ENCODE measurements at regions not wholly inside any gene's neighbourhood (a gene's known extent, or its start where the extent isn't known, plus 50 kb on each side); places are given as distances from the start of the nearest gene placed in this dataset.

DNA sequence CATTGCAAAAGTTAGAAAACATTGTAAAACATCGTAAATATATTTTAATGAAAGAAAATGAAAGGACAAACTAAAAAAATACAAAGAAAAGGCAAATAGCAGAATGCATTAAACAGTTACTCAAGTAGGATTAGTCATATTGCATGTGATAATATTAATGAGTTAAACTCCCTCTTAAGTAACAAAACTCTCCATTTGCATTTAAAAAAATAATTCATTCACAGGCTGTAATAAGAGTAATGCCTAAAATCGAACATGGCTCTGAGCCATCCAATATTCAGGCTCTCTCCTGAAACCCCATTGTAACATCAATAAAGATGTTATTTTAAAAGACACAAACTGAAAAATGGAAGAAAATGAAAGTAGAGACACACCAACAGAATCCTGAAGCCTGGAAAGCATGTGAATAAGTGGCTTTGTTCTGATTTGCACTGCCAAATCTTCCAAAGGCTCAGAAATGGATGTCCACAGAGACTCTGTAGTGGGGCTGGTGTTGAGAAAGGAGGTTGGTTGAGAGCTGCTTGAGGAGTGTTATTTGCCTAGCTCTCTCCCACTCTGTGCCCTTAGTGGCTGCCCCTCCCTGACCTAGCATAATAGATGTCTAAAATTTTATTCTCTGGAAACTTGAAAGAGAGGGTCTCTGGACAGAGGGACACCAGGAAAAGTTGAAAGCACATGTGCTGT is 268.3 kb upstream of the MEOX2 start:
- TF ChIP-seq, protein P1, sequence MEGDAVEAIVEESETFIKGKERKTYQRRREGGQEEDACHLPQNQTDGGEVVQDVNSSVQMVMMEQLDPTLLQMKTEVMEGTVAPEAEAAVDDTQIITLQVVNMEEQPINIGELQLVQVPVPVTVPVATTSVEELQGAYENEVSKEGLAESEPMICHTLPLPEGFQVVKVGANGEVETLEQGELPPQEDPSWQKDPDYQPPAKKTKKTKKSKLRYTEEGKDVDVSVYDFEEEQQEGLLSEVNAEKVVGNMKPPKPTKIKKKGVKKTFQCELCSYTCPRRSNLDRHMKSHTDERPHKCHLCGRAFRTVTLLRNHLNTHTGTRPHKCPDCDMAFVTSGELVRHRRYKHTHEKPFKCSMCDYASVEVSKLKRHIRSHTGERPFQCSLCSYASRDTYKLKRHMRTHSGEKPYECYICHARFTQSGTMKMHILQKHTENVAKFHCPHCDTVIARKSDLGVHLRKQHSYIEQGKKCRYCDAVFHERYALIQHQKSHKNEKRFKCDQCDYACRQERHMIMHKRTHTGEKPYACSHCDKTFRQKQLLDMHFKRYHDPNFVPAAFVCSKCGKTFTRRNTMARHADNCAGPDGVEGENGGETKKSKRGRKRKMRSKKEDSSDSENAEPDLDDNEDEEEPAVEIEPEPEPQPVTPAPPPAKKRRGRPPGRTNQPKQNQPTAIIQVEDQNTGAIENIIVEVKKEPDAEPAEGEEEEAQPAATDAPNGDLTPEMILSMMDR (IDR thresholded peaks at IDR 0.05; ENCODE audit: insufficient read depth, low read depth, low read length, missing control alignments): no peak
- no peak for DNase-seq (ENCODE audit: low read depth)
- H3K4me3 ChIP-seq (ENCODE audit: low read length): no peak overlapping the region

DNA sequence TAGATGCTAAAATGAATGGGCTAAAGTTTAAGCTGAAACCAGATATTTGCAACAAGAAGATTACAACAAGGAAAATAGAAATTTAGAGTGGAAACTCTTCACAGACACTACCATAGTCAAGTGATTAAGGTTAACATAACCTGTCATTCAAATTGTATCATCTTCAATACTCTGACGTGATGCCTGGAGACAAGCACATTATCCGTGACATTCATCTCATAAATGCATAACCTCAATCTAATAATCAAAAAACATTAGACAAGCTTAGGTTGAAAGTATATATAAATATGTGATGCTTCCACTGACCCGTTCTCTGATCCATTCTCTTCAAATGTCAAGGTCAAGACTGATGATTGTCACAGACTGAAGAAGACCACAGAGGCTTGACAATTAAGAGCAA is 263.8 kb upstream of the MEOX2 start:
- TF ChIP-seq, protein P1 (IDR thresholded peaks at IDR 0.05; ENCODE audit: insufficient read depth, low read depth, low read length, missing control alignments): no peak
- H3K4me3 ChIP-seq (ENCODE audit: low read length): no peak overlapping the region

DNA sequence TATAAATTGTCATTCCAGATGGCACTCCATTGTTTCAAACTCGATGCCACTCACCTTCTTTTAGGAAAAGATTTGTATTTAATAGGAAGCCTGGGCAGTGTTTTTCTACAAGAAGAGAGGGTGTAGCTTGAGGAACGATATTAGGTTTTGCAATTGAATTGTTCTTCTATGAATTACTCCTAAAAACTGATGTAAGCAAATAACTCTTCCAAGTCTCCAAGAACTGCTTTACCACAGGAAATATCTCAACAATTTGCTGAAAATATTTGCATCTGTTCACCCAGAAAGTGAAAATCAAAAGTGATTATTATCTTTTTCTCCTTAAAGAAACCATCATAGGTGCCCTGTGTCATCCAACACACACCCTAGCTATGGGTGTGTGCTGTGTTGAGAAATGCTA is 261.3 kb upstream of the MEOX2 start:
- TF ChIP-seq, protein P1 (IDR thresholded peaks at IDR 0.05; ENCODE audit: insufficient read depth, low read depth, low read length, missing control alignments): no peak
- H3K4me3 ChIP-seq (ENCODE audit: low read length): no peak overlapping the region
- DNase-seq (ENCODE audit: low read depth): no peak

More for the DNA sequence above, 263.8 kb upstream of the MEOX2 start:
- DNase-seq (ENCODE audit: low read depth): no peak

DNA sequence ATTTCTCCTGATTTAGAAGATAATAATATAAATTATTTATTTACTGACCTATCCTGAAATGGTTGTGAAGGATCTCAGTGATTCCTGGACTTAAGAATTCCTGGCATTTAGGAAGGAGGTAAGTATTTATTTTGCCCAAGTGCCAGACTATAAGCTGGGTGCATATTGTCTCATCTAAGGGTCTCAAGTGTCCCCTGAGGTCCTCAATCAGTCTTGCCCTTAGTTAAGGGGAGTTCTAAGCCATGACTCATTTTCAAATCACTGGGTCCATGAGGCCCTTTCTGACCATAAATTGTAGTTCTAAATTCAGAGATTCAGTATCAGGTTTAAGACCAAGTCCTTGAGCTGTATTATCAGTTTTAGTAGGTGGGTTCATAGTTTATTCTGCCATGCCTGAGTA is 251.6 kb upstream of the MEOX2 start:
- no peak for DNase-seq (ENCODE audit: low read depth)
- no peak overlapping the region for H3K4me3 ChIP-seq (ENCODE audit: low read length)
- TF ChIP-seq, protein P1 (IDR thresholded peaks at IDR 0.05; ENCODE audit: insufficient read depth, low read depth, low read length, missing control alignments): no peak

DNA sequence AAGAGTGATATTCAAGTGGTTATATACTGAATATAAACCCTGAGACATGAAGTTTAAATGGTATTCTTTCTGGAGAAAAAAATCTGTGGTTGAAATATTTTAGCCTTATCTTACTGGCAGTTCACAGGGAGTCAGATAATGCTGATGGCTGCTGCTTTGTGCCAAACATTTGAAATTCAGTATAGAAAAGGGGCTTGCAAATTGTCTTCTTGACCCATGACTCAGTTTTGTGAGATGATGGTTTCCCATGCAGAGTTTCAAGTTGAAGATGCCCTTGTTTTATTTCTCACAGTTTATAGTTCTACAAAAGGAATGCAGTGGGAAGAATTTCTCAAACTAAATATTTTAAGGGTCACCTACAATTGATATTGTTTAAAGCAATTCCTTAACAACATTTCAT is 251.1 kb upstream of the MEOX2 start:
- no peak for DNase-seq (ENCODE audit: low read depth)
- no peak overlapping the region for H3K4me3 ChIP-seq (ENCODE audit: low read length)
- TF ChIP-seq, protein P1 (IDR thresholded peaks at IDR 0.05; ENCODE audit: insufficient read depth, low read depth, low read length, missing control alignments): no peak

DNA sequence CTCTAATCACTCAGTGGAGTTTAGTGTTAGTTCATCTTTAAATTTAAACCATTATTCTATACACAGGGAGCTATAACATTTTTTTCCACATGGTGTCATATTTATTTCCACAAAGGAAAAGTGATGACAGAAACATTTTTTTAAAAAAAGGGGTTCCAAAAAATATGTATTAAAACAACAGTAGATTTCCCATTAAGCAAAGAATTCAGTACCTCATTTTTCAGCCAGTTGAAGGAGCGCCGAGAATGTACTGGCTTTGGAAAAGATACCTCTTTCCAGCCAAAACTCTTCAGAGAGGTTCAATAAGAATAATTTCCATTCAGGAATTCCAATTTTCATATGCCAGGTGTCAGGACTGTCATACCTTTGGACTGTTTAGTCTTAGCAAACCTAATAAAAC is 250.5 kb upstream of the MEOX2 start:
- DNase-seq (ENCODE audit: low read depth): no peak
- TF ChIP-seq, protein P1 (IDR thresholded peaks at IDR 0.05; ENCODE audit: insufficient read depth, low read depth, low read length, missing control alignments): no peak
- no peak overlapping the region for H3K4me3 ChIP-seq (ENCODE audit: low read length)

DNA sequence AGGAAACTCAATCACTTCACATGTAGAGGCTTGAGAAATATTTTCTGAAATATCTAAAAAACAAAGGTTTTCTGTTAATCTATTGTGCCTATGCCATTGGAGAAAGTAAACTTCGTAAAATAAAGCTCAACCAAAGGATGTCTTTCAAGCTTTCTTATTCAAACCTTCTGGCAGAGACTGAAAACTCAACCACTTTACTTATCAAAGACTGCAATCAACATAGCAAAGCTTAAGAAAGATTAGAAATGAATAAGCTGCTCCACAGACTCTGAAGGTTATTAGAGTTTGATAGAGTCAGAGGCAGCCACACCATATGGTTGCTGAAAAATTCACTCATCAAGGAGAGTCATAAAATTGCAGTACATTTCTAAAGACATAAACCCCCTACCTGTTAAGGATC is 245.8 kb upstream of the MEOX2 start:
- TF ChIP-seq, protein P1 (IDR thresholded peaks at IDR 0.05; ENCODE audit: insufficient read depth, low read depth, low read length, missing control alignments): no peak
- no peak for DNase-seq (ENCODE audit: low read depth)
- H3K4me3 ChIP-seq (ENCODE audit: low read length): no peak overlapping the region
